Transverse colon (tissue), 4 donors: ENCODE measurements at regions not wholly inside any gene's neighbourhood (a gene's known extent, or its start where the extent isn't known, plus 50 kb on each side); places are given as distances from the start of the nearest gene placed in this dataset.

ENCODE experiments used
- CTCF ChIP-seq, 5 experiments: fragments of 200-600 bp in 3 of 5; fragments of 450-650 bp in 2 of 5; sonication (generic) in 3 of 5; IDR thresholded peaks; 1 replicate in 2 of 5; 2 replicates in 3 of 5; pipeline ENCODE4 v1.5.1; 2016 to 2017; ENCODE audit warnings: antibody characterized with exemption in 5 of 5, inconsistent platforms in 3 of 5, mild to moderate bottlenecking in 2 of 5, moderate library complexity in 1 of 5
- EP300 ChIP-seq: sonication (generic); formaldehyde crosslinking; IDR thresholded peaks from one replicate; pipeline ENCODE4 v1.6.1; 2017; ENCODE audit warnings: antibody characterized with exemption, low read depth
- POLR2A ChIP-seq: fragments of 450-650 bp; IDR thresholded peaks from one replicate; pipeline ENCODE4 v1.6.1; 2016; ENCODE audit warnings: antibody characterized with exemption, mild to moderate bottlenecking, moderate library complexity
- POLR2AphosphoS5 ChIP-seq, 3 donors: sonication (generic); formaldehyde crosslinking; IDR thresholded peaks; one replicate each; pipeline ENCODE4 v1.6.1; 2016; ENCODE audit warnings: antibody characterized with exemption in 3 of 3

- TF ChIP-seq CTCF (IDR thresholded peaks at IDR 0.05), result no peak
- TF ChIP-seq POLR2A, result no peak
- TF ChIP-seq POLR2AphosphoS5 (IDR thresholded peaks at IDR 0.05), result no peak
- TF ChIP-seq EP300, result no peak
Observed at GRCh38 chr9:135394699-135395645, 84.6 kb upstream of the PPP1R26 start.
